GM23338 (cell line): ENCODE measurements at regions not wholly inside any gene's neighbourhood (a gene's known extent, or its start where the extent isn't known, plus 50 kb on each side); places are given as distances from the start of the nearest gene placed in this dataset.

Source experiments
- ATAC-seq: fragments of 200-7000 bp; cut with Tn5 transposase; 3 replicates; pipeline ENCODE4 v1.9.1; 2020
- DNase-seq: peaks from one replicate; pipeline ENCODE4 v3.0.0-alpha.2; 2015; ENCODE audit warnings: low spot score
- H2AFZ ChIP-seq: fragments of 200-600 bp; sonication (generic); 2 replicates; pipeline ENCODE4 v1.8.0; 2016; ENCODE audit warnings: antibody characterized with exemption, mild to moderate bottlenecking, moderate library complexity
- H3F3A ChIP-seq: fragments of 200-600 bp; sonication (generic); replicated peaks from 2 replicates; pipeline ENCODE4 v1.8.0; 2017; ENCODE audit warnings: antibody characterized with exemption, mixed run types, low read depth
- H3K27ac ChIP-seq: fragments of 200-600 bp; sonication (generic); 2 replicates; pipeline ENCODE4 v1.6.1; 2016; ENCODE audit warnings: low read depth
- H3K27me3 ChIP-seq: fragments of 200-600 bp; sonication (generic); 2 replicates; pipeline ENCODE4 v1.8.0; 2016; ENCODE audit warnings: mild to moderate bottlenecking, mixed run types, moderate library complexity; ENCODE audit not compliant: insufficient read depth
- H3K36me3 ChIP-seq: fragments of 200-600 bp; sonication (generic); 2 replicates; pipeline ENCODE4 v1.8.0; 2016; ENCODE audit warnings: mild to moderate bottlenecking; ENCODE audit not compliant: insufficient read depth
- H3K4me1 ChIP-seq: fragments of 200-600 bp; sonication (generic); 2 replicates; pipeline ENCODE4 v1.8.0; 2016; ENCODE audit warnings: mild to moderate bottlenecking, moderate library complexity; ENCODE audit not compliant: insufficient read depth
- H3K4me2 ChIP-seq: fragments of 200-600 bp; sonication (generic); 2 replicates; pipeline ENCODE4 v1.7.1; 2017; ENCODE audit warnings: mixed run types
- H3K4me3 ChIP-seq: fragments of 200-600 bp; sonication (generic); 2 replicates; pipeline ENCODE4 v1.6.1; 2016; ENCODE audit warnings: mixed run types
- H3K79me2 ChIP-seq: fragments of 200-600 bp; sonication (generic); replicated peaks from 2 replicates; pipeline ENCODE4 v1.8.0; 2017; ENCODE audit warnings: mild to moderate bottlenecking; ENCODE audit not compliant: insufficient read depth
- H3K9me2 ChIP-seq: fragments of 200-600 bp; sonication (generic); 2 replicates; pipeline ENCODE4 v1.8.0; 2017; ENCODE audit not compliant: insufficient read depth
- H4K20me1 ChIP-seq: fragments of 200-600 bp; sonication (generic); replicated peaks from 2 replicates; pipeline ENCODE4 v1.8.0; 2017; ENCODE audit warnings: mild to moderate bottlenecking; ENCODE audit not compliant: insufficient read depth
- H3K27ac Mint-ChIP-seq: 2 replicates; pipeline ENCODE4 v1.8.0; 2020; ENCODE audit warnings: inconsistent platforms, mild to moderate bottlenecking, moderate library complexity, mixed read lengths
- H3K27me3 Mint-ChIP-seq: 3 replicates; pipeline ENCODE4 v1.8.0; 2022; ENCODE audit warnings: low read depth, mild to moderate bottlenecking, moderate library complexity, mixed read lengths, inconsistent platforms; ENCODE audit not compliant: insufficient read depth, poor library complexity
- H3K36me3 Mint-ChIP-seq: 3 replicates; pipeline ENCODE4 v1.8.0; 2021; ENCODE audit warnings: low read depth, mild to moderate bottlenecking, inconsistent platforms, moderate library complexity, mixed read lengths
- H3K4me1 Mint-ChIP-seq: 3 replicates; pipeline ENCODE4 v1.8.0; 2020; ENCODE audit warnings: mild to moderate bottlenecking, inconsistent platforms, mixed read lengths
- H3K4me3 Mint-ChIP-seq: 3 replicates; pipeline ENCODE4 v1.8.0; 2021; ENCODE audit warnings: moderate library complexity, mild to moderate bottlenecking, inconsistent platforms, mixed read lengths
- H3K9me3 Mint-ChIP-seq: 3 replicates; pipeline ENCODE4 v1.8.0; 2020; ENCODE audit warnings: moderate library complexity, mild to moderate bottlenecking, inconsistent platforms, mixed read lengths
- CREB1 ChIP-seq: fragments of 250-450 bp; sonication (Bioruptor Pico); IDR thresholded peaks from 2 replicates; pipeline ENCODE4 v1.5.0; 2020; ENCODE audit warnings: low read depth, mild to moderate bottlenecking, moderate library complexity
- ETS1 ChIP-seq: IDR thresholded peaks from 2 replicates; pipeline ENCODE4 v1.6.1; 2016; ENCODE audit warnings: antibody characterized with exemption
- EZH2 ChIP-seq: fragments of 200-600 bp; sonication (generic); IDR thresholded peaks from one replicate; pipeline ENCODE4 v1.8.0; 2017; ENCODE audit warnings: antibody characterized with exemption, mild to moderate bottlenecking, low read depth; ENCODE audit not compliant: unreplicated experiment
- EZH2phosphoT487 ChIP-seq: fragments of 200-600 bp; sonication (generic); IDR thresholded peaks from one replicate; pipeline ENCODE4 v1.8.1; 2018; ENCODE audit warnings: antibody characterized with exemption; ENCODE audit not compliant: unreplicated experiment
- NANOG ChIP-seq: IDR thresholded peaks from 2 replicates; pipeline ENCODE4 v1.6.1; 2016; ENCODE audit warnings: antibody characterized with exemption, borderline replicate concordance
- POLR2AphosphoS5 ChIP-seq: IDR thresholded peaks from 2 replicates; pipeline ENCODE4 v1.6.1; 2016; ENCODE audit warnings: antibody characterized with exemption, low read depth
- STAT1 ChIP-seq: IDR thresholded peaks from one replicate; pipeline ENCODE4 v1.6.1; 2016; ENCODE audit warnings: antibody characterized with exemption; ENCODE audit not compliant: unreplicated experiment
- ZNF114 ChIP-seq: fragments of 250-450 bp; sonication (Bioruptor Pico); IDR thresholded peaks from 2 replicates; pipeline ENCODE4 v1.5.0; 2020; ENCODE audit warnings: mild to moderate bottlenecking, moderate library complexity
- ZNF331 ChIP-seq: fragments of 250-450 bp; sonication (Bioruptor Pico); IDR thresholded peaks from 2 replicates; pipeline ENCODE4 v1.5.0; 2020; ENCODE audit warnings: low read depth, mild to moderate bottlenecking, moderate library complexity
- ZNF462 ChIP-seq: fragments of 250-450 bp; sonication (Bioruptor Pico); IDR thresholded peaks from 2 replicates; pipeline ENCODE4 v1.5.0; 2020; ENCODE audit warnings: mild to moderate bottlenecking, moderate library complexity
- TF ChIP-seq, protein P1 (sequence below), 2 experiments: fragments of 200-600 bp in 1 of 2; sonication (generic) in 1 of 2; conservative IDR thresholded peaks; 2 replicates each; pipeline versions ENCODE4 v1.5.1 to v1.6.1; 2016 to 2017; ENCODE audit warnings: antibody characterized with exemption in 2 of 2, low read depth in 2 of 2, mild to moderate bottlenecking in 2 of 2, moderate library complexity in 1 of 2

- no peak overlapping the region for H3K4me3 ChIP-seq
- H4K20me1 ChIP-seq = no peaks in the 10 kb centered on the region
- ATAC-seq (no peak), DNase-seq (no peak)
- no peaks in the 10 kb centered on the region for H3K79me2 ChIP-seq
- H3K4me2 ChIP-seq = no peak overlapping the region
- Mint-ChIP-seq H3K4me3 (no peak overlapping the region), H3K4me1 (peaks cover 2% of the 10 kb centered on the region; the same call in 1 of the 3 replicates), H3K36me3 (0 out of 3 replicates have a peak, but pooled peaks cover 6% of the 10 kb centered on the region), H3K9me3 (0 out of 3 replicates have a peak, but pooled peaks cover 9% of the 10 kb centered on the region), H3K27ac (no peak overlapping the region), H3K27me3 (peaks cover 3% of the 10 kb centered on the region)
- H3K9me2 ChIP-seq = peaks cover 3% of the 10 kb centered on the region; the same call in 1 of the 2 replicates
- H3F3A ChIP-seq = no peaks in the 10 kb centered on the region
- H2AFZ ChIP-seq = no peak overlapping the region
- TF ChIP-seq STAT1 = no peak
- H3K27me3 ChIP-seq = no peaks in the 10 kb centered on the region
- no peaks in the 10 kb centered on the region for H3K36me3 ChIP-seq
- H3K4me1 ChIP-seq = no peaks in the 10 kb centered on the region
- H3K27ac ChIP-seq = no peak overlapping the region
Measured at GRCh38 chr4:180217070-180217469, 2026.1 kb upstream of the TENM3 start.

- Histone ChIP-seq H3F3A (no peaks in the 10 kb centered on the region), H3K36me3 (no peaks in the 10 kb centered on the region), H3K27me3 (no peaks in the 10 kb centered on the region), H3K27ac (no peak overlapping the region), H3K4me3 (no peak overlapping the region), H3K79me2 (no peaks in the 10 kb centered on the region), H3K4me2 (no peak overlapping the region), H3K4me1 (no peaks in the 10 kb centered on the region), H2AFZ (no peak overlapping the region), H4K20me1 (no peaks in the 10 kb centered on the region), H3K9me2 (peaks cover 3% of the 10 kb centered on the region; the same call in 1 of the 2 replicates)
- Mint-ChIP-seq H3K9me3 (0 out of 3 replicates have a peak, but pooled peaks cover 9% of the 10 kb centered on the region), H3K4me1 (peaks cover 2% of the 10 kb centered on the region; the same call in 1 of the 3 replicates), H3K27ac (no peak overlapping the region), H3K36me3 (0 out of 3 replicates have a peak, but pooled peaks cover 6% of the 10 kb centered on the region), H3K4me3 (no peak overlapping the region), H3K27me3 (peaks cover 3% of the 10 kb centered on the region)
- DNase-seq (no peak), ATAC-seq (no peak)
- TF ChIP-seq CREB1 (CRISPR knock-in tag) (no peak), ETS1 (no peak), NANOG (no peak), ZNF114 (CRISPR knock-in tag) (no peak), EZH2 (no peak), EZH2phosphoT487 (no peak), ZNF331 (CRISPR knock-in tag) (no peak), ZNF462 (no peak), POLR2AphosphoS5 (no peak)
- TF ChIP-seq, protein P1, sequence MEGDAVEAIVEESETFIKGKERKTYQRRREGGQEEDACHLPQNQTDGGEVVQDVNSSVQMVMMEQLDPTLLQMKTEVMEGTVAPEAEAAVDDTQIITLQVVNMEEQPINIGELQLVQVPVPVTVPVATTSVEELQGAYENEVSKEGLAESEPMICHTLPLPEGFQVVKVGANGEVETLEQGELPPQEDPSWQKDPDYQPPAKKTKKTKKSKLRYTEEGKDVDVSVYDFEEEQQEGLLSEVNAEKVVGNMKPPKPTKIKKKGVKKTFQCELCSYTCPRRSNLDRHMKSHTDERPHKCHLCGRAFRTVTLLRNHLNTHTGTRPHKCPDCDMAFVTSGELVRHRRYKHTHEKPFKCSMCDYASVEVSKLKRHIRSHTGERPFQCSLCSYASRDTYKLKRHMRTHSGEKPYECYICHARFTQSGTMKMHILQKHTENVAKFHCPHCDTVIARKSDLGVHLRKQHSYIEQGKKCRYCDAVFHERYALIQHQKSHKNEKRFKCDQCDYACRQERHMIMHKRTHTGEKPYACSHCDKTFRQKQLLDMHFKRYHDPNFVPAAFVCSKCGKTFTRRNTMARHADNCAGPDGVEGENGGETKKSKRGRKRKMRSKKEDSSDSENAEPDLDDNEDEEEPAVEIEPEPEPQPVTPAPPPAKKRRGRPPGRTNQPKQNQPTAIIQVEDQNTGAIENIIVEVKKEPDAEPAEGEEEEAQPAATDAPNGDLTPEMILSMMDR (conservative IDR thresholded peaks at IDR 0.05; ENCODE audit: low read depth in 2 of 2) = no peak
Measured at GRCh38 chr4:180219080-180219479, 2024.1 kb upstream of the TENM3 start.
